Smooth muscle cell (in vitro differentiated cells): ENCODE measurements at regions not wholly inside any gene's neighbourhood (a gene's known extent, or its start where the extent isn't known, plus 50 kb on each side); places are given as distances from the start of the nearest gene placed in this dataset.

Source experiments
- DNase-seq: peaks from one replicate; lab custom pipeline; 2025; ENCODE audit not compliant: unreplicated experiment; lab: John Stamatoyannopoulos, UW
- H2AFZ ChIP-seq: fragments of 200-600 bp; sonication (generic); 2 replicates; pipeline ENCODE4 v1.6.0; 2016; ENCODE audit warnings: antibody characterized with exemption, low read depth, mild to moderate bottlenecking
- H3F3A ChIP-seq: fragments of 200-600 bp; sonication (generic); 2 replicates; pipeline ENCODE4 v1.6.0; 2017; ENCODE audit warnings: antibody characterized with exemption, low read depth
- H3K27ac ChIP-seq: fragments of 200-600 bp; sonication (generic); 2 replicates; pipeline ENCODE4 v1.5.1; 2016; ENCODE audit warnings: low read depth, mild to moderate bottlenecking
- H3K27me3 ChIP-seq: fragments of 200-600 bp; sonication (generic); 2 replicates; pipeline ENCODE4 v1.6.1; 2016; ENCODE audit warnings: low read depth, mild to moderate bottlenecking
- H3K36me3 ChIP-seq: fragments of 200-600 bp; sonication (generic); 2 replicates; pipeline ENCODE4 v1.5.1; 2016; ENCODE audit warnings: low read depth
- H3K4me1 ChIP-seq: fragments of 200-600 bp; sonication (generic); 2 replicates; pipeline ENCODE4 v1.5.1; 2016; ENCODE audit warnings: low read depth
- H3K4me2 ChIP-seq: fragments of 200-600 bp; sonication (generic); 2 replicates; pipeline ENCODE4 v1.6.0; 2016; ENCODE audit warnings: mild to moderate bottlenecking
- H3K4me3 ChIP-seq: fragments of 200-600 bp; sonication (generic); 2 replicates; pipeline ENCODE4 v1.5.1; 2016; ENCODE audit warnings: mild to moderate bottlenecking
- H3K79me2 ChIP-seq: fragments of 200-600 bp; sonication (generic); 2 replicates; pipeline ENCODE4 v1.6.0; 2016; ENCODE audit warnings: low read depth, mild to moderate bottlenecking
- H3K9ac ChIP-seq: fragments of 200-600 bp; sonication (generic); 2 replicates; pipeline ENCODE4 v1.6.0; 2016; ENCODE audit warnings: low read depth
- H3K9me3 ChIP-seq: fragments of 200-600 bp; sonication (generic); replicated peaks from 2 replicates; pipeline ENCODE4 v1.5.1; 2016; ENCODE audit warnings: low read depth
- H4K20me1 ChIP-seq: fragments of 200-600 bp; sonication (generic); 2 replicates; pipeline ENCODE4 v1.6.0; 2016; ENCODE audit warnings: low read depth
- WGBS: methylation state at CpG from one replicate; pipeline ENCODE4 v1.1.7; 2016; ENCODE audit warnings: low lambda C conversion rate; 5-methylcytosine and 5-hydroxymethylcytosine counted together
- TF ChIP-seq, protein P1 (sequence below): fragments of 200-600 bp; sonication (generic); IDR thresholded peaks from 2 replicates; pipeline ENCODE4 v1.5.1; 2017; ENCODE audit warnings: borderline replicate concordance, mild to moderate bottlenecking, antibody characterized with exemption; ENCODE audit not compliant: insufficient read depth, poor library complexity, severe bottlenecking

- Histone ChIP-seq H3K4me3 (no peak overlapping the region), H3K27me3 (no peaks in the 10 kb centered on the region), H3K9me3 (no peaks in the 10 kb centered on the region), H4K20me1 (no peaks in the 10 kb centered on the region), H3K36me3 (no peaks in the 10 kb centered on the region), H3K4me2 (no peak overlapping the region), H3K27ac (no peak overlapping the region), H3F3A (no peaks in the 10 kb centered on the region), H3K79me2 (no peaks in the 10 kb centered on the region), H2AFZ (no peak overlapping the region), H3K9ac (no peak overlapping the region), H3K4me1 (no peaks in the 10 kb centered on the region)
- no peak for DNase-seq
- 85% methylated on average over 4 of the region's 4 CpGs for WGBS
- TF ChIP-seq, protein P1, sequence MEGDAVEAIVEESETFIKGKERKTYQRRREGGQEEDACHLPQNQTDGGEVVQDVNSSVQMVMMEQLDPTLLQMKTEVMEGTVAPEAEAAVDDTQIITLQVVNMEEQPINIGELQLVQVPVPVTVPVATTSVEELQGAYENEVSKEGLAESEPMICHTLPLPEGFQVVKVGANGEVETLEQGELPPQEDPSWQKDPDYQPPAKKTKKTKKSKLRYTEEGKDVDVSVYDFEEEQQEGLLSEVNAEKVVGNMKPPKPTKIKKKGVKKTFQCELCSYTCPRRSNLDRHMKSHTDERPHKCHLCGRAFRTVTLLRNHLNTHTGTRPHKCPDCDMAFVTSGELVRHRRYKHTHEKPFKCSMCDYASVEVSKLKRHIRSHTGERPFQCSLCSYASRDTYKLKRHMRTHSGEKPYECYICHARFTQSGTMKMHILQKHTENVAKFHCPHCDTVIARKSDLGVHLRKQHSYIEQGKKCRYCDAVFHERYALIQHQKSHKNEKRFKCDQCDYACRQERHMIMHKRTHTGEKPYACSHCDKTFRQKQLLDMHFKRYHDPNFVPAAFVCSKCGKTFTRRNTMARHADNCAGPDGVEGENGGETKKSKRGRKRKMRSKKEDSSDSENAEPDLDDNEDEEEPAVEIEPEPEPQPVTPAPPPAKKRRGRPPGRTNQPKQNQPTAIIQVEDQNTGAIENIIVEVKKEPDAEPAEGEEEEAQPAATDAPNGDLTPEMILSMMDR = no peak
These were observed 573.2 kb downstream of the PRKD1 start for GRCh38 chr14:29354486-29354885.

- Histone ChIP-seq H3K9ac (no peak overlapping the region), H3K79me2 (no peaks in the 10 kb centered on the region), H3K9me3 (no peaks in the 10 kb centered on the region), H2AFZ (no peak overlapping the region), H3K4me3 (no peak overlapping the region), H3F3A (no peaks in the 10 kb centered on the region), H3K27ac (no peak overlapping the region), H3K4me2 (no peak overlapping the region), H3K4me1 (no peaks in the 10 kb centered on the region), H3K27me3 (no peaks in the 10 kb centered on the region), H4K20me1 (no peaks in the 10 kb centered on the region), H3K36me3 (no peaks in the 10 kb centered on the region)
- 71% methylated on average over 1 of the region's 1 CpG for WGBS
- TF ChIP-seq, protein P1 = no peak
- no peak for DNase-seq
These were observed 572.3 kb downstream of the PRKD1 start for GRCh38 chr14:29355331-29355730.

DNA sequence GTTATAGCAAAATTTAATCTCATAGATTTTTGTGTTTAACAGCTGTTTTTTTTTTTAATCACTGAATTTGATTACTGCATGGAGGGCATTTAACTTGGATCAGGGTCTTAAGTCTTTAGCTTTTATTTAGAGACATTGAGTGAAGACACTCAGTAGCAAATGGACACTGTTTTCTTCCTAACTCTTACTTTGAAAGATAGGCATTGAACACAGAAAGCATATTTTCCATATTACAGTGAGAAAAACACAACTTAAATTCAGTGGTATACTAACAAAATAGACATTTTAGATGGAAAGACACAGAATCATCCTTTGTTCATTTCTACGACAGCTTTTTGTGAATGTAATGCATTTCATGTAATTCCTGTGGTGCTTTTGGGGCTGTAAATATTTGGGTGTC, 571.8 kb downstream of the PRKD1 start:
- H3F3A ChIP-seq = no peaks in the 10 kb centered on the region
- no peaks in the 10 kb centered on the region for H3K9me3 ChIP-seq
- H3K9ac ChIP-seq = no peak overlapping the region
- WGBS = 78% methylated on average over 1 of the region's 1 CpG
- H2AFZ ChIP-seq = no peak overlapping the region
- H4K20me1 ChIP-seq = no peaks in the 10 kb centered on the region
- DNase-seq = no peak
- no peaks in the 10 kb centered on the region for H3K4me1 ChIP-seq
- H3K79me2 ChIP-seq = no peaks in the 10 kb centered on the region
- no peak overlapping the region for H3K27ac ChIP-seq
- H3K4me3 ChIP-seq = no peak overlapping the region
- H3K4me2 ChIP-seq = no peak overlapping the region
- TF ChIP-seq, protein P1 = no peak
- no peaks in the 10 kb centered on the region for H3K27me3 ChIP-seq
- no peaks in the 10 kb centered on the region for H3K36me3 ChIP-seq

DNA sequence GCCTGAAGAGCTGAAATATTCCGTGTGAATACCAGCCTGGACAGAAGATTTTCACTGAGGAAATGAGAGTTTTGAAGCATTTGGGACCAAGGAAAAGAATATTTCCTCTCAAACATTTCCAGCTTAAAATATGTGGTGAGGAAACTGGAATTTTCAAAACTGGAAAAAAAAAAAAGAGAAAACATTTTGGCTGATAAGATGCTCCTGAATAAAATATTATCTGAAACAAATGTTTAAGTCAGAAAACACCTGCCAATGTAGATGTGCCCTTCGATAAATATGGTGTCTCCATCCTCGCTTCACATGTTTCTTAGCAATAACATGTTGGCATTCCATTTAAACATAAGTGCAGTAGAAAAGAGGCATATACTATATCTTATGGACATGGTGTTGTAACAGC, 567.0 kb downstream of the PRKD1 start:
- H4K20me1 ChIP-seq = no peaks in the 10 kb centered on the region
- H3K79me2 ChIP-seq = no peaks in the 10 kb centered on the region
- DNase-seq = no peak
- H3K27ac ChIP-seq = no peak overlapping the region
- TF ChIP-seq, protein P1 = no peak
- no peaks in the 10 kb centered on the region for H3K27me3 ChIP-seq
- no peaks in the 10 kb centered on the region for H3K36me3 ChIP-seq
- no peaks in the 10 kb centered on the region for H3K4me1 ChIP-seq
- H3K4me2 ChIP-seq = no peak overlapping the region
- 70% methylated on average over 3 of the region's 3 CpGs for WGBS
- H3F3A ChIP-seq = no peaks in the 10 kb centered on the region
- H2AFZ ChIP-seq = no peak overlapping the region
- no peaks in the 10 kb centered on the region for H3K9me3 ChIP-seq
- no peak overlapping the region for H3K9ac ChIP-seq
- H3K4me3 ChIP-seq = no peak overlapping the region
